ENCODE measurements at regions not wholly inside any gene's neighbourhood (a gene's known extent, or its start where the extent isn't known, plus 50 kb on each side); places are given as distances from the start of the nearest gene placed in this dataset.
A peak's percentile ranks its signal among the peaks of the same experiment; 100 is the strongest.

- H3K27me3 ChIP-seq (ENCODE audit: low read depth): no peaks in the 10 kb centered on the region
- no peak for DNase-seq (ENCODE audit: low spot score in 2 of 2)
- in situ Hi-C loops (cut with MboI; ENCODE audit: low sequenced_read_pairs): no loop called here
- no peaks in the 10 kb centered on the region for H3K9me3 ChIP-seq
- no peaks in the 10 kb centered on the region for H3K4me1 ChIP-seq
- H3K4me3 ChIP-seq: no peak overlapping the region
- H3K36me3 ChIP-seq (replicated peaks): no peaks in the 10 kb centered on the region
Measured at GRCh38 chr6:160921095-160921494, 70.5 kb upstream of the MAP3K4 start.

- no peaks in the 10 kb centered on the region; the same call in 1 of the 2 replicates for H3K4me1 ChIP-seq
- H3K27me3 ChIP-seq (ENCODE audit: low read depth): 0 out of 2 replicates have a peak, but pooled peaks cover 3% of the 10 kb centered on the region
- no peaks in the 10 kb centered on the region for H3K36me3 ChIP-seq (replicated peaks)
- in situ Hi-C loops (cut with MboI; ENCODE audit: low sequenced_read_pairs): no loop called here
- no peak for DNase-seq (ENCODE audit: low spot score in 2 of 2)
- no peak overlapping the region for H3K4me3 ChIP-seq
- no peaks in the 10 kb centered on the region for H3K9me3 ChIP-seq
Measured at GRCh38 chr6:160926281-160927276, 65.0 kb upstream of the MAP3K4 start.

GRCh38 chr6:160927416-160927815, 64.2 kb upstream of the MAP3K4 start:
- in situ Hi-C loops (cut with MboI; ENCODE audit: low sequenced_read_pairs): no loop called here
- H3K27me3 ChIP-seq (ENCODE audit: low read depth): 0 out of 2 replicates have a peak, but pooled peaks cover 3% of the 10 kb centered on the region
- no peak overlapping the region for H3K4me3 ChIP-seq
- no peaks in the 10 kb centered on the region; the same call in 1 of the 2 replicates for H3K4me1 ChIP-seq
- DNase-seq (ENCODE audit: low spot score in 2 of 2): no peak
- no peaks in the 10 kb centered on the region for H3K9me3 ChIP-seq
- H3K36me3 ChIP-seq (replicated peaks): no peaks in the 10 kb centered on the region

GRCh38 chr6:160929361-160929760, 62.2 kb upstream of the MAP3K4 start:
- Histone ChIP-seq H3K4me1 (no peaks in the 10 kb centered on the region; the same call in 1 of the 2 replicates), H3K27me3 (ENCODE audit: low read depth) (0 out of 2 replicates have a peak, but pooled peaks cover 3% of the 10 kb centered on the region), H3K9me3 (no peaks in the 10 kb centered on the region), H3K36me3 (replicated peaks) (no peaks in the 10 kb centered on the region), H3K4me3 (no peak overlapping the region)
- in situ Hi-C loops (cut with MboI; ENCODE audit: low sequenced_read_pairs): no loop called here
- DNase-seq (ENCODE audit: low spot score in 2 of 2): no peak

GRCh38 chr6:160929831-160930230, 61.7 kb upstream of the MAP3K4 start:
- no peak for DNase-seq (ENCODE audit: low spot score in 2 of 2)

GRCh38 chr6:160930547-160931377, 60.8 kb upstream of the MAP3K4 start:
- 0 out of 2 replicates have a peak, but pooled peaks cover 3% of the 10 kb centered on the region for H3K27me3 ChIP-seq (ENCODE audit: low read depth)
- peak; percentile 63 to 88 for DNase-seq (ENCODE audit: low spot score in 2 of 2)
- in situ Hi-C loops (cut with MboI; ENCODE audit: low sequenced_read_pairs): loop anchor here (5.0 kb wide), 1 partner anchor 442 kb away; no protein-coding TSS in a partner anchor
- peaks cover 2% of the 10 kb centered on the region; the same call in 1 of the 2 replicates for H3K9me3 ChIP-seq
- H3K4me3 ChIP-seq: peak overlapping the region; percentile 20
- H3K36me3 ChIP-seq (replicated peaks): no peaks in the 10 kb centered on the region
- no peaks in the 10 kb centered on the region; the same call in 1 of the 2 replicates for H3K4me1 ChIP-seq

More at GRCh38 chr6:160929831-160930230, 61.7 kb upstream of the MAP3K4 start:
- H3K9me3 ChIP-seq: no peaks in the 10 kb centered on the region
- in situ Hi-C loops (cut with MboI; ENCODE audit: low sequenced_read_pairs): loop anchor here (5.0 kb wide), 1 partner anchor 442 kb away; no protein-coding TSS in a partner anchor
- 0 out of 2 replicates have a peak, but pooled peaks cover 3% of the 10 kb centered on the region for H3K27me3 ChIP-seq (ENCODE audit: low read depth)
- no peaks in the 10 kb centered on the region; the same call in 1 of the 2 replicates for H3K4me1 ChIP-seq
- no peaks in the 10 kb centered on the region for H3K36me3 ChIP-seq (replicated peaks)
- no peak overlapping the region for H3K4me3 ChIP-seq

- in situ Hi-C loops (cut with MboI; ENCODE audit: low sequenced_read_pairs): loop anchor here (5.0 kb wide), 1 partner anchor 441 kb away; no protein-coding TSS in a partner anchor
Measured at GRCh38 chr6:160931378-160932310, 59.9 kb upstream of the MAP3K4 start.

GRCh38 chr6:160933256-160933655, 58.3 kb upstream of the MAP3K4 start:
- peak in 1 of 2 experiments; percentile 36 for DNase-seq (ENCODE audit: low spot score in 2 of 2)
- in situ Hi-C loops (cut with MboI; ENCODE audit: low sequenced_read_pairs): loop anchor here (5.0 kb wide), 1 partner anchor 439 kb away; no protein-coding TSS in a partner anchor

More at GRCh38 chr6:160931378-160932310, 59.9 kb upstream of the MAP3K4 start:
- DNase-seq (ENCODE audit: low spot score in 2 of 2): no peak
- Histone ChIP-seq H3K36me3 (replicated peaks) (no peaks in the 10 kb centered on the region), H3K4me1 (no peaks in the 10 kb centered on the region; the same call in 1 of the 2 replicates), H3K9me3 (peaks cover 2% of the 10 kb centered on the region; the same call in 1 of the 2 replicates), H3K27me3 (ENCODE audit: low read depth) (0 out of 2 replicates have a peak, but pooled peaks cover 3% of the 10 kb centered on the region), H3K4me3 (no peak overlapping the region)

GRCh38 chr6:160934157-160934556, 57.4 kb upstream of the MAP3K4 start:
- no peak for DNase-seq (ENCODE audit: low spot score in 2 of 2)
- Histone ChIP-seq H3K4me1 (no peaks in the 10 kb centered on the region; the same call in 1 of the 2 replicates), H3K27me3 (ENCODE audit: low read depth) (peaks cover 2% of the 10 kb centered on the region; the same call in 1 of the 2 replicates), H3K9me3 (peaks cover 2% of the 10 kb centered on the region; the same call in 1 of the 2 replicates), H3K4me3 (no peak overlapping the region), H3K36me3 (replicated peaks) (no peaks in the 10 kb centered on the region)
- in situ Hi-C loops (cut with MboI; ENCODE audit: low sequenced_read_pairs): loop anchor here (5.0 kb wide), 1 partner anchor 438 kb away; no protein-coding TSS in a partner anchor

More at GRCh38 chr6:160933256-160933655, 58.3 kb upstream of the MAP3K4 start:
- Histone ChIP-seq H3K4me3 (no peak overlapping the region), H3K9me3 (peaks cover 2% of the 10 kb centered on the region; the same call in 1 of the 2 replicates), H3K4me1 (no peaks in the 10 kb centered on the region; the same call in 1 of the 2 replicates), H3K36me3 (replicated peaks) (no peaks in the 10 kb centered on the region), H3K27me3 (ENCODE audit: low read depth) (peaks cover 2% of the 10 kb centered on the region; the same call in 1 of the 2 replicates)

- DNase-seq (ENCODE audit: low spot score in 2 of 2): no peak
- H3K27me3 ChIP-seq (ENCODE audit: low read depth): peaks cover 2% of the 10 kb centered on the region; the same call in 1 of the 2 replicates
- no peaks in the 10 kb centered on the region for H3K36me3 ChIP-seq (replicated peaks)
- in situ Hi-C loops (cut with MboI; ENCODE audit: low sequenced_read_pairs): no loop called here
- no peak overlapping the region for H3K4me3 ChIP-seq
- H3K4me1 ChIP-seq: no peaks in the 10 kb centered on the region
- peaks cover under 1% of the 10 kb centered on the region; the same call in 1 of the 2 replicates for H3K9me3 ChIP-seq
Measured at GRCh38 chr6:160940197-160940596, 51.4 kb upstream of the MAP3K4 start.
